Breast epithelium (tissue), 3 donors: ENCODE measurements at regions not wholly inside any gene's neighbourhood (a gene's known extent, or its start where the extent isn't known, plus 50 kb on each side); places are given as distances from the start of the nearest gene placed in this dataset.

Experiments used
- POLR2A ChIP-seq: fragments of 450-650 bp; IDR thresholded peaks from one replicate; pipeline ENCODE4 v1.6.1; 2016; ENCODE audit warnings: antibody characterized with exemption, mild to moderate bottlenecking, moderate library complexity
- TF ChIP-seq, protein P1 (sequence below), 3 donors: fragments of 450-650 bp; IDR thresholded peaks; one replicate each; pipeline ENCODE4 v1.5.1; 2016 to 2017; ENCODE audit warnings: antibody characterized with exemption in 3 of 3, mild to moderate bottlenecking in 3 of 3, moderate library complexity in 3 of 3

DNA sequence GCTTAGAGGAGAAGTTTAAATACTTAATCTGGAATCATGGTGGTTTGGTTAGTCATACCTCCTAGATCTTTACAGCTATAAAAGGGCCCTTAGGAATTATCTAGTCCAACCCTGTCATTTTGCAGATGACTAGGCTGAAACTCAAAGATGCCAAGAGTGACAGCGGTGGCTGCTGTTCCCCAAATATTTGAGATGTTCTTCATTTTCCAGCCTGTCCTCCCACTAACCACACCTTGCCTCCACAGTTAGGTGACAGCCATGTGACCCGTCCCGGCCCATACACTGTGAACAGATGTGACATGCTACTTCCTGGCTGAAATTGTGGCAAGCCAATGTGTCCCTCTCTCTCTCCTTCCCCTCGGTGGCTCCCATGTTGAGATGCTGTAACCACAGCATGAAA lies 225.5 kb upstream of the IPO5 start:
- TF ChIP-seq, protein P1, sequence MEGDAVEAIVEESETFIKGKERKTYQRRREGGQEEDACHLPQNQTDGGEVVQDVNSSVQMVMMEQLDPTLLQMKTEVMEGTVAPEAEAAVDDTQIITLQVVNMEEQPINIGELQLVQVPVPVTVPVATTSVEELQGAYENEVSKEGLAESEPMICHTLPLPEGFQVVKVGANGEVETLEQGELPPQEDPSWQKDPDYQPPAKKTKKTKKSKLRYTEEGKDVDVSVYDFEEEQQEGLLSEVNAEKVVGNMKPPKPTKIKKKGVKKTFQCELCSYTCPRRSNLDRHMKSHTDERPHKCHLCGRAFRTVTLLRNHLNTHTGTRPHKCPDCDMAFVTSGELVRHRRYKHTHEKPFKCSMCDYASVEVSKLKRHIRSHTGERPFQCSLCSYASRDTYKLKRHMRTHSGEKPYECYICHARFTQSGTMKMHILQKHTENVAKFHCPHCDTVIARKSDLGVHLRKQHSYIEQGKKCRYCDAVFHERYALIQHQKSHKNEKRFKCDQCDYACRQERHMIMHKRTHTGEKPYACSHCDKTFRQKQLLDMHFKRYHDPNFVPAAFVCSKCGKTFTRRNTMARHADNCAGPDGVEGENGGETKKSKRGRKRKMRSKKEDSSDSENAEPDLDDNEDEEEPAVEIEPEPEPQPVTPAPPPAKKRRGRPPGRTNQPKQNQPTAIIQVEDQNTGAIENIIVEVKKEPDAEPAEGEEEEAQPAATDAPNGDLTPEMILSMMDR (IDR thresholded peaks at IDR 0.05) = no peak
- no peak for TF ChIP-seq POLR2A
